GM21515 (cell line): ENCODE measurements at regions not wholly inside any gene's neighbourhood (a gene's known extent, or its start where the extent isn't known, plus 50 kb on each side); places are given as distances from the start of the nearest gene placed in this dataset.

Experiments
- ATAC-seq: cut with Tn5 transposase; IDR thresholded peaks from one replicate; pipeline ENCODE4 v1.9.1; 2021; ENCODE audit not compliant: unreplicated experiment

- ATAC-seq: no peak
These were observed 253.8 kb downstream of the TNS1 start for GRCh38 chr2:217749008-217749407.

DNA sequence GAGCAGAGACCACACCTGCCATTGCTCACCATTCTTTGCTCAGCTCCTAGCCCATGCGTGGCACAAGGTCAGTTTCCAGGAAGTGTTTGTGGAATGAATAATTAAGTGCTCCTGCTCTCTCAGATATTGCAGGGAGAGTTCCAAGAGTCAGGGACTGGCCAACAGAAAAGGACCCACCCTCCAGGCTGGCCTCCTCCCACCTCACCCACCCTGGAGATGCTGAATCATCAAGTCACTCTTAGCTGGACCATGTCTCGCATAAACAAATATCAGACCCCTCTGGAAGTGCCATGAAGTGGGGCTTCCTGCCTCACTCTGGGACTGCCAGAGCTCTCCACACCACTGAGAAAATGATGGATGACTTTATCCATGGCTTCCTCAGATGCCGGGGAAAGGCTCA is 256.0 kb downstream of the TNS1 start:
- no peak for ATAC-seq

GRCh38 chr2:217743966-217744761 is 258.6 kb downstream of the TNS1 start:
- ATAC-seq: no peak

DNA sequence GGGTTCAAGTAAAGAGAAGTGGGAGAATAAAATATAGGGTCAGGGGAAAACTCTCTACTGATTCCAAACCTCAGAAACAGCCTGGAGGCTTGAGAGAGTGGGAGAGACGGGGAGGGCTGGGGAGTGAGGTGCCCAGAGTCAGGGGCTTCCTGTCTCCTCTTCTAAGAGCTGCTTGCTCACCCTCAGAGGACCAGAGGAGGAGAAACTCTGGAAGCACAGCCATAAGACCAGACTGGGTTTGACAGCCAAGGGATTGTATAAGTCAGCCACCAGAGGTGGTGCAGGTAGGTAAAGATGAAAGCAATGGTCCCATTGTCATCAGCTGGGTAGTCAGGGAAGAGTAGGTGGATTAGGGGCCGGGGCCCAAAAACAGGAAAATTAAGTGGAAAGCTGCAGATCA is 259.4 kb downstream of the TNS1 start:
- no peak for ATAC-seq

- ATAC-seq: no peak
These were observed 260.0 kb downstream of the TNS1 start for GRCh38 chr2:217742841-217743240.

GRCh38 chr2:217742276-217742675 is 260.5 kb downstream of the TNS1 start:
- ATAC-seq: no peak

DNA sequence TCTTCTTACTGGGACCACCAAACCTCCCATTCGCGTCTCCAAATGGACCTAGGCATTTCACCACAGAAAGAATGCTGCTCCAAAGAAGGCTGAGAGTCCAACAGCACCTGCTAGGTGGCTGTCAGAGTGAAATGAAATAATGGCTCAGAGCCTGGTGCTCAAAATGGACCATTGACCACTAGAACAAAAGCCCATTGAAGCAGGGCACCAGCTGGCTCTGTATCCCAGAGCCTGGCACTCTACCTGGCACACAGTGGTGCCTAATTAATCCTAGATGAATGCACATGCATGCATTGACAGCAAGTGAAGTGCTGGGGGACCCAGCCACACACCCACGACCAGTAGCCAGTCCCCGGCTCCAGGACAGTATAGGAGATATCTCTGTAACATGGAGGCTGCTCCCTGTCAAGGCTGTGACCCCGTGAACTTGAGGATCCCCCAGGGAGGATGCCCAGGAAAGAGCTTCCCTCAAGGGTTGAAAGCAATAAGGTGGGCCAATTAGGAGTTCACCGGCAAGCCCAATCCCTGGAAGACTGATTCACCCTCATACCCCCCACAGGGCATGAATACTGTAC is 261.3 kb downstream of the TNS1 start:
- ATAC-seq: no peak

DNA sequence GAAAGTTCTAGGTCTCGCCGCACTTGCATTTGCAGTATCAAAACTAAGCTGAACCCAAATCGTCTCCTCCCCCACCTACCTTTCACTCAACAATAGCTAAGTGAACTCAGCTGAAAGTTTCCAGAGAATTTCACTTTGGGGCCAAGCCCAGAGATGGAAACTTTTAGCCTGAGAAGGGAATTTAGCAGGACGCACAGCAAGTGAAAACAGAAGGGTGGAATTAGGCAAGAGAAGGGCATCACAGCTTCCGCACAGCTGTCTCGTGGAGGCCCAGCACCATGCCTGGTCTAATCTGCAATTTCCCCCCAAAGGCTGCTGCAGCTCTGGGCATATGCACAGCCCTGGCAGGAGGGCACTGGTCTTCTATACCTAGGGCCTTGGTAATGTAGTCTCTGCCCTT is 262.0 kb downstream of the TNS1 start:
- no peak for ATAC-seq

- no peak for ATAC-seq
These were observed 262.6 kb downstream of the TNS1 start for GRCh38 chr2:217740178-217740577.

DNA sequence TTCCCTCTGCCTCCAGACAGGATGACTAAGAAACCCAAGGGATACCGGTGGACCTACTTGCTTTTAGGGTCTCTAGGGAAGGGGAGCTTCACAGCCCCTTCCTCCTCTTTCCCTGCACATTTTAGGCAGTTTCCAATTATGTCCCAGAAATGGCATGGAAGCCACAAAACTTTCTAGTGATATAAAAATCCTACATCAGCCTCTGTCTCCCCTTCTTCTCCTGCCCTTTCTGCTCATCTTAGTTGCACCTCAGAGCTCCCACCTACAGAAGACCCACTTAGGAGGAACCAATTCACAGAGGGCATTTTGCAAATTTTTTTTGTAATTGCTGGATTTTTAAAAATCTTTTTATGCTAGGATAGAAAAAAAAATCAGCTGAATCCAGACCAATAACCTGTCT is 263.1 kb downstream of the TNS1 start:
- no peak for ATAC-seq

DNA sequence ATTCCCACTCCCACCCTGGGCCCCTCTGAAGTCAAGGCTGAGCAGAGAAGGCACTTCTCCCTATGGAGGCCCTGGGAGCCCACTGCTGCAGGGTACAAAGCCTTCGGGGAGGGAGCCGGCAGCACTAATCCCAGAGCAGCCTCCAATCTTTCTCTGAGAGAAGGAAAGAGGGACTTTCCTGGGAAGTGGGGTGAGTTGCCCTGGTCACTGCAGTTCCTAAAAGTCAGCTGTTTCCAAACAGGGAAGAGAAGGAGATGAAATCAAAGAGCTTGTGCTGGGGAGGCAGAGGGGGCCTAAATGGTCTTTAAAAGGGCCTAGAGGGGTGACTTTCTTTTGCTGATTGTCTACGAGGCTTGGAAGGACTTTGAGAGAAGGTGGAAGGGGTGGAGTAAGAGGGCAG is 264.7 kb downstream of the TNS1 start:
- ATAC-seq: no peak

DNA sequence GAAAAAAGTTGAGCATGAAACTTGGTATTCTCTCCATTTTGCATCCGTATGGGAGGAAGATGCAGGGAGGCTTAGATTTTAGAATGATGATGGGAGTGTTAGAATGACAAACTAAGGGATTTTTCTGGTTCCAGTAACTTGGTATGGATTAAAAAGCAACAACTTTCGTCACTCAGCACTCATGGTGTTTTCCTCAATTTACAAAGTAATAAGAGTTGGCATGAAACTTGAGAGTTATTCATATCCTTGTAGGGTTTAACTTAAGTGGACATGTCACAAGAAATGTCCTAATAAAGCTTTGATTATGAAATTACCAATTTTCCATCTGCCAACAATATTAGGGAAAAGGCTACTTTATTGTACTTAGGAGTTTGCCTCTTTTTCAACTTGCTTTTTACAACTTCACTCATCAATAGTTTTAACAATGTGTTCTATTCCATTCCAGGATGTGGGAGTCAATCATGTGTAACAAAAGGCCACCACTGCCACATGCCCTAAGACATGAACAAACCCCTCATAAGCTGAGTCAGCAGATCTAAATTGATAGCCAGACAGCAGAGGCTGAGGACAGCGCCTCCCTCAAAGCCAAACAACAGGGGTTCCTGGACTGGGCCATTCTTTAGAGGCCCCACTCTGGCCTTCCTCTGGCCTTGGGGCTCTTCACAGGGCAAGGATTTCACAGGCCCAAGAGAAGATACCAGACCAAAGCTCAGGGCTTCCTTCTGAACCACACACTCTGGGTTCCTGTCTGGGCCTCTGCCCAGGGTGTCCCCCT is 265.8 kb downstream of the TNS1 start:
- ATAC-seq: no peak

DNA sequence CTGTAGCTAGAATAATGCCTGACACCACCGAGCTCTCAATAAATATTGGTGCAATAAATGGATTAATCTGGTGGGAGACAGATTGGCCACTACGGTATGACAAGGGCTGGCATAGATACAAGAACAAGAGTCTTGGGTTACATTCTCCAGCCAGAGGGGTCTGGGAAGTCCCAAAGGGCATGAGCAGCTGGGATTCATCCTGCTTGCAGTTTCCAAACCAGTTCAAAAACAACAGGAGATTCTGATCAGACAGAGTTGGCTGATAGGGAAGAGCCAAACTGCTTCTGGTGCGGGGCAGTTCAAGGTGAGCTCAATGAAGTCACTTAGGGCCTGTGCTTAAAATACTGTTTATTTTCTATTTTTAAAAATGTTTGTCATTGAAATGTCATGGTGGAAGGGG is 266.9 kb downstream of the TNS1 start:
- no peak for ATAC-seq

DNA sequence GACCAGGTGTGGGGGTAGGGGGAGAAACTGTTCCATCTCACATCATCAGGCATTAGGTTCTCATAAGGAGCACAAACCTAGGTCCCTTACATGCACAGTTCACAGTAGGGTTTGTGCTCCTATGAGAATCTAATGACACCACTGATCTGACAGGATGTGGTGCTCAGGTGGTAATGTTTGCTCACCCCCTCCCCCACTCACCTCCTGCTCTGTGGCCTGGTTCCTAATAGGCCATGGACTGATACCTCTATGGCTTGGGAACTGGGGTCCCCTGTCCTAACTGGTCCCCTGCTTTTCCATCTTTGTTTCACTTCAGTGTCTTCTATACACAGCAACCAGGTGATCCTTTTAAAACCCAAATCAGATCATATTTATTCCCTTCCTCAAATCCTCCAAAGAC is 267.8 kb downstream of the TNS1 start:
- ATAC-seq: no peak

DNA sequence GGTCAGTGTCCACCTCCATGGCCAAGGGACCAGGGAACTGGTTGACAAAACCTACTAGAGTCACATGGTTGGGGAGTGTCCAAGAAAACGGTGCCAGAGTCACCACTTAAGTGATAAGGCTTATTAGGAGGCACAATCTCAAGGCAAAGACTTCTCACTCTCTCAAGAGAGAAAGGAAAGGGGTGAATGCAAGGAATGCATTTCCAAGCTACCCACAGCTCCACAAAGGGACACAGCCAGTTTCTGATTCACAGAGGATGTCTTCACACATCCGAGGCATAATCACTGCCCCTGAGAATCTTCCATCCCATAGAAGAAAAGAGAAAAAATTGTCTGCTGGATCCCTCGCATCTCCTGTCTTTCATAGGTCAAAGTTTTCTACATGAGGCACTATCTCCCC is 269.3 kb downstream of the TNS1 start:
- no peak for ATAC-seq

DNA sequence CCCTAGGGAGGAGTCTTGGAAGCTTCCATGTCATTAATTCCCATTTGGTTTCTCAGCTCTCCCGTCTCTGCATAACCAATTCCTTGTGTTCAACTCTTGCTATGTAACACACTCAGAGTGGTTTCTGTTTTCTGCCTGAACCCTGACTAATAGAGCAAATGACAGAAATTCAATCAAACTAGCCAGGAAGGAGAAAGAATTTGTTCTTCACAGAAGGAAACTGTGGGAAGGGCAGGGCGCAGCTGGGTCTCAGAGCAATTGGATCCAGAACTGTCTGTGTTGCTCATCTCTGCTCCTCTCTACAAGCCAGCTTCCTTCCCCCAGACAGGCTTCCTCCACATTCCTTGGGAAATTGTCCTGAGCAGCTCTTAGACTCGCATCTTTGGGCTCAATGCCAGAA is 269.8 kb downstream of the TNS1 start:
- no peak for ATAC-seq

GRCh38 chr2:217731805-217732204 is 271.0 kb downstream of the TNS1 start:
- no peak for ATAC-seq

DNA sequence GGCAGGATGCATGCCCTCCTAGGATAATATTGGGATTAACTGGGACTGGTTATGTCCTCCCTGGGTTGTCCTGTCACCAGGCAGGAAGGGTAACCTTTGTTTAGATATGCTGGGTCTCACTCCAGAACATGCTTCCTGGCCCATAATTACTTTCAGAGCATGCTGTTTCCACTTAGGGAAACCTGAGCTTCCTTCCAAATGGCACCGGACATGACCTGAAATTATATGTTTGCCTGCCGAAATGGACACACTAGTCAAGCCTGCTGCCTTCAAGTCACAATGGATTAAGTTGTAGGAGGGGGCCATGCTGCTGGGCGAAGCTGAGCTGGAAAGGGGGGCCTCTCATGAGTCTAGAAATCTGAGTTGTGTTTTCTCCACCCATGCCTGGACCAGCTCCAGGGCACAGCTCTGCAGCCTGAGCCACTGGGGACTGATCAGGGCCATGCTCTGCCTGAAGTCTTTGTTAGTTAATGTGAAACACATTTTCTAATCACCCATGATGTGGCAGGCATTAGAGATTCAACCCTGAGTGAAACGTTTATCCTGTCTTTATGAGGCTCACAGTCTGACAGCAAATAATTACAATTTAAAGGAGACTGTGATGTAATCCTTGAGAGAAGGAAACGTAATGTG is 273.3 kb downstream of the TNS1 start:
- no peak for ATAC-seq

DNA sequence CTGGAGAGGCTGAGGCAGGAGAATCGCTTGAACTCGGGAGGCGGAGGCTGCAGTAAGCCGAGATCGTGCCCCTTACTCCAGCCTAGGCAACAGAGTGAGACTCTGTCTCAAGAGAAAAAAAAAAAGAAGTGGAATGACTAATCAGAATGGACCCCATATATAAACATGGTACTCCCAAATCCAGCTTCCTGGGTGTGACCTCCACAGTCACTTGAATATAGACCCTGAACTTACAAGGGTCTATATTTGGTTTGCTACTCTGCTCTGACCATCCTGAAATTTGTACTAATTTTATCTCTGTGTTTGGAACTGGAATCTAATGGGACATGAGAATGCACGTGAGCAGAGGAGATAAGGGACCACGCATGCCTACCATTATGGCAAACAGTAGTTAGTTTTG is 275.0 kb downstream of the TNS1 start:
- no peak for ATAC-seq

DNA sequence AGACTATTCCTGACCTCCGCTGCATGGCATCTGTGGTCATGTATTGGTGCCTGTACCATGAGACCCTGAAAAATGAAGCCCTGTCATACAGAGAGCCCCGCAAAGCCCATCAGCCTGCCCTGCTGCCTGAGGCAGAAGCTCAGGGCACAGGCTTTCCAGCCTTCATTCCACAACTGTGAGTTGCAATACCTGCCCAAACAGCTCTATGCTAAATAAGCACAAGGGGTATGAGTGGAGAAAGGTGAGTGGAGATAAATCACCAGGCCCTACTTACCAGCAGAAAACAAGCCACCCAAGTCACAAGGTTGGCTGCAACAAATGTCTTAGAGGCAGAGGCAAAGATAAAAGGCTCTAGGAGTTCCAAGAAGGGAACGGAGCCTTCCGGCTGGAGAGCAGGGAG is 277.4 kb downstream of the TNS1 start:
- no peak for ATAC-seq

GRCh38 chr2:217724471-217724870 is 278.3 kb downstream of the TNS1 start:
- no peak for ATAC-seq

GRCh38 chr2:217723981-217724380 is 278.8 kb downstream of the TNS1 start:
- no peak for ATAC-seq
